ENCODE measurements at regions not wholly inside any gene's neighbourhood (a gene's known extent, or its start where the extent isn't known, plus 50 kb on each side); places are given as distances from the start of the nearest gene placed in this dataset.
"Not testable (repeated sequence)": the region's sequence is repeated elsewhere in the genome, so short reads cannot be mapped to it uniquely, and the experiment has no call there.

- no peak for DNase-seq
Measured at GRCh38 chr11:116698080-116698479, 74.7 kb downstream of the BUD13 start.

- no peak for DNase-seq
Measured at GRCh38 chr11:116697639-116698038, 75.1 kb downstream of the BUD13 start.

- no peak for DNase-seq
Measured at GRCh38 chr11:116697011-116697410, 75.8 kb downstream of the BUD13 start.

GRCh38 chr11:116696381-116696941 is 76.3 kb downstream of the BUD13 start:
- no peak for DNase-seq

DNA sequence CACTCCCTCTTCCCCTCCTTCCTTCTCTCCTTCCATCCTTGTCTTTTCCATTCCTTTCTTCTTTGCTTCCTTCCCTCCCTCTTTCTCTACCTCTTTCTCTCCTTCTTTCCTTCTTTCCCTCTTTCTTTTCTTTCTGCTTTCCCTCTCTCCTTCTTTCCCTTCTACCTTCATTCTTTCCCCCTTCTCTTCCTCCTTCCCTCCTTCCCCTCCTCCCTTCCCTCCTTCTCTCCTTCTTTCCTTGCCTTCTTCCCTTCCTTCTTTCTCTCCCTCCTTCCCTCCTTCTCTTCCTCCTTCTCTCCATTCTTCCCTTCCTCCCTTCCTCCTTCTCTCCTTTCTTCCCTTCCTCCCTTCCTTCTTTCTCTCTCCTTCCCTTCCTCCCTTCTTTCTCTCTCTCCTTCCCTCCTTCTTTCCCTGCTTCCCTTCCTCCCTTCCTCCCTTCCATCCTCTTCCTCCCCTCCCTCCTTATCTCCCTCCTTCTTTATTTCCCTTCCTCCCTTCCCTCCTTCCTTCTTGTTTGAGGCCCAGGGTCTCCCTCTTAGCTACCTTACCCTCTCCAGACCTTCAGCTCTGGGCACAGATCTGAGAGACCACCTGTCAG is 77.0 kb downstream of the BUD13 start:
- no peak for DNase-seq

DNA sequence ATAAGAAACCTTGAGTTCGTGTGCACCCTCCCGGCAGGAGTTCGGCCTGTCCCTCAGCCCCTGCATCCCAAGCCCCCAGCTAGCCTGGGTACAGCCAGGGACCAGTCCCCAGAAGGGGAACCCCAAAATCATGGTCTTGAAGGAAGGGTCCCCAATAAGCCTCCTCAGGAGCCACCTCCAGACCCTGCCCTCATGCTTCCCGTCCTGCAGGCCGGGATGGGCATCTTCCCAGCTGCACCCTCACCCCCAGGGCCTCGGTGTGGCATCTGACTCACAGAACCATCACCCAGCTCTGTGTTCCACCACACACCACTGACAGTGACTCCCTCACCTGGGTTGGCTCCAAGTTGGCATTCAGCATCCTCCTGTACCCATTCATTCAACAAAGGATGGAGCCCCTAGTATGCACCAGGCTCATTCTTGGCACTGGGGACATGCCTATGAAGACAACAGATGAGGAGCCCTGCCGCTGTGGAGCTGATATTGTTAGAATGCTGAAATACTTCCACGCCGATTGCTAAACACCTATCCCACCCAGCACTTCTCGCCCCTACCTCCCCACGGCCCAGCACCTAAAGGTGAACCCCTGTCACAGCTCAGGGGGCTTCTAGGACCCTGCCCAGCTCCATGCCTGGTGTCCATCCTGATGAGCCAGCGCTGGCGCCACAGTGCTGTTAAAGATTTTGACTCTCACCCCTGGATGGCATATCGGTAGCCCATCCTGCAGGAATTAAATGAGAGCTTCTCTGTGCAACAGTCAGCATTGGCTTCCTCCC is 77.8 kb downstream of the BUD13 start:
- no peak for DNase-seq

- no peak for DNase-seq
Measured at GRCh38 chr11:116694349-116694725, 78.5 kb downstream of the BUD13 start.

DNA sequence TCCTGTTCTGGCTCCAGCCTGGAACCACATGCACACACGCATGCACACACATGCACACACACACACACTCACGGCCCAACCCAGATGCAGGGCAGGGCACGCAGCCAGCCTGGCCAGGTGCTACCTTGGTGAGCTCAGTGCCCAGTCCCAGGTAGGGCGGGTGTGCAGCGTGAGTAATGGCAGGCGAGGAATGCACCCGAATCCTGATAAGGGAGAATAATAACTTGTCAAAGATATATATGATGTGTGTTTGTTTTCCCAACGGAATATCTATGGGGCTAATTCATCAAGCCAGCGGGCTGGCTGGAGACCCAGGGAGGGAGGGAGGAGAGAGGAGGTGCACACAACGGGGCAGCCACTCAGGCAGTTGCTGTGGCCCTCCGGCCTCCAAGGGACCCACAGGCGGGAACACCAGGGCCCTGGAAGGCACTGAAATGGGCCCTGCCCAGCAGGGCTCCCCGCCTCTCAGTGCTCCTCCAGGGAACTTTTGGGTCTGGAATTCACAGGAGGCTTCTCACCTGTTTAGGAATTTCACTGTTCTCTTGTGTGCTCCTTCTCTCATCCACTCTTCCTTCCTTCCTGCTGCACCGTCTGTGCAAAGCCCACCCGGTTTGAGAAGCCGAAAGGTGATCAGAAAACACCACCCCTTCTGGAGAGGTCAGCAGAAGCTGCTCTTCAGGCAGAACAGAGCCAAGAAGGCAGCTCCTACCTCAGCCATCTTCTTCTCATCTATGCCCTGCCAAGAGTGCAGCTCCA is 79.0 kb downstream of the BUD13 start:
- DNase-seq: no peak

DNA sequence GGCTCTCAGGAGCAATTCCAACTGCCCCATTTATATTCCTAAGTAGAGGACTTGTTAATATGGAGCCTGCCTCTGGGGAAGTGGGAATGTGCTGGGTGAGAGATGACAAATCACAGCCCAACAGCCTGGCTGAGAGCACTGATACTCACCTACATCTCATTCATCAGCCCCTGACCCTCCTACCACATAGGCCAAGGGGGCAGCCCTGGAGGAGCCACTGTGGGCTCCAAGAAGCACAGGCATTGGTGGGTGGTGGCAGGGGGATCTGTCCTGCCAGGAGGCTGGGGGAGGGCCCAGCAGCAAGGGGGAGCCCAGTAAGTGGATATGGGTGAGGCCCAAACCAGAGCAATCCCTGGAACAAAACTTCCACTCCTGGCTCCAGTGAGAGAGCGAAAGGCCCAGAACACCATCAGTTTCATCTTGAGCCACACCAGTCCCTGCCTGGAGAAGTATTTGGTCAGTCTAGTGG is 79.7 kb downstream of the BUD13 start:
- DNase-seq: no peak

GRCh38 chr11:116692318-116693101 is 80.3 kb downstream of the BUD13 start:
- DNase-seq: no peak

- DNase-seq: peak; percentile 69
Measured at GRCh38 chr11:116691771-116692177, 81.0 kb downstream of the BUD13 start.

GRCh38 chr11:116690611-116691010 is 82.2 kb downstream of the BUD13 start:
- no peak for DNase-seq

- no peak for DNase-seq
Measured at GRCh38 chr11:116689413-116690127, 83.2 kb downstream of the BUD13 start.

DNA sequence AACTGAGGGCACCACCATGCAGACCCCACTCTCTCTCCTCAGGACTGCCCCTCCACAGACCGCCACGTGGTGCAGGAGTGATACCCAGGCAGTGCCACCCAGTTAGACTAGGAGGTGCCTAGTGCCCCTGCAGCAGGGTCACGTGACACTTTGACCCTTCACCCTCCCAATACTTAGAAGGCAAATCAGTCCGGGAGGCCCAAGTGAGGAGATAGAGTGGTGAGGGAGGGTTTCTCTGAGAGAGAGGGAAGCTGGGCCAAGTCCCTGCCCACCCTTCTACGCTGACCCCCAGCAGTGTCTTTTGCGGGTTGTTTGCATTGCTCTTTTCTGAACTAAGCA is 84.6 kb downstream of the BUD13 start:
- no peak for DNase-seq

DNA sequence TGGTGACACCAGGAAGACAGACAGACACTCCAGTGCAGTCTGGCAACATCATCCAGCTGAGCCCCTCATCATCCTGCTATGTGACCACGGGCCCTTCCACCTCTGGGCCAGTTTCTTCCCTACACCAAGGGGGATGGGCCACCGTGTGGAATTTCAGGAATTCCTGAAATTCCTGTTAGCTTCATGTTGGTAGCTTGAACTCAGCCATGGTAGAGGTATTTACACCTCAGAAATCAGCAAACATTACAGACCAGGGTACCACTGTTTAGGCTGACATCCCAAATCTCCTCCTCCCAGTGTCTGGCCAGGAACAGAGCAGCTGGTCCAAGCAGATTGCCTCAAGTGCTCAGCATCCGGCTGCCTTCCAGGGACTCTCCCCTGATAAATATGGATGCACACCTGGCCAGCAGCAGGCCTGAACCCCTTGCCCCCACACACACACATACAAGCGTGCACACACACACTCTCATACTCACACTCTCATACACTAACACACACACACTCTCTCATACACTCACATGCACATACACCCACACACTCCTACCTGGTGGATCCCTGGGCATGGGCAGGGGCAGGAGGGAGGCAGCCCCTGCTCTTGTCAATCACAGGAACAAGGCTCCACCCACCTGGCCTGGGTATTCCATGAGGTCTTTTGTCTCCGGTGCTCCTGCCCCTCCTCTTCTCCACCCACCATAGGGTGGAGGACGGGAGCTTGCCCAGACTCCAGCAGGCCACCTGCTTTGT is 85.2 kb downstream of the BUD13 start:
- no peak for DNase-seq

DNA sequence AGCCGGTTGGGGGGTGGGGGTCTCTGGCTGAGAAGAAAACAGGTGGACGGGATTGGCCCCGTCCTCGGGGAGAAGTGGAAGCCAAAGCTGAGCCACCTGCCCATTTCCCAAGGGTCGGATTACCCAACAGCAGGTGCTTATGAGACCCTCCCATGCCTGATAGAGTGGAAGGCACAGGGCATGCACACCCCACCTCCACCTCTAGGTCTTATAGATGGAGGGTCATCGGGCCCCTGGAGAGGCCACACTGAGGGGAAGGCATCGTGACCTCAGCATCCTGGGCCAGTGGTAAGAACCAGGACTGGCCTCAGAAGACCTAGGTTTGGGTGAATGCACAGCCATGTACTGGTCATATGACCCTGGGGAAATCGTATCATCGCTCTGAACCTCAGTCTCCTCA is 85.9 kb downstream of the BUD13 start:
- no peak for DNase-seq

GRCh38 chr11:116683982-116684381 is 88.8 kb downstream of the BUD13 start:
- DNase-seq: no peak

DNA sequence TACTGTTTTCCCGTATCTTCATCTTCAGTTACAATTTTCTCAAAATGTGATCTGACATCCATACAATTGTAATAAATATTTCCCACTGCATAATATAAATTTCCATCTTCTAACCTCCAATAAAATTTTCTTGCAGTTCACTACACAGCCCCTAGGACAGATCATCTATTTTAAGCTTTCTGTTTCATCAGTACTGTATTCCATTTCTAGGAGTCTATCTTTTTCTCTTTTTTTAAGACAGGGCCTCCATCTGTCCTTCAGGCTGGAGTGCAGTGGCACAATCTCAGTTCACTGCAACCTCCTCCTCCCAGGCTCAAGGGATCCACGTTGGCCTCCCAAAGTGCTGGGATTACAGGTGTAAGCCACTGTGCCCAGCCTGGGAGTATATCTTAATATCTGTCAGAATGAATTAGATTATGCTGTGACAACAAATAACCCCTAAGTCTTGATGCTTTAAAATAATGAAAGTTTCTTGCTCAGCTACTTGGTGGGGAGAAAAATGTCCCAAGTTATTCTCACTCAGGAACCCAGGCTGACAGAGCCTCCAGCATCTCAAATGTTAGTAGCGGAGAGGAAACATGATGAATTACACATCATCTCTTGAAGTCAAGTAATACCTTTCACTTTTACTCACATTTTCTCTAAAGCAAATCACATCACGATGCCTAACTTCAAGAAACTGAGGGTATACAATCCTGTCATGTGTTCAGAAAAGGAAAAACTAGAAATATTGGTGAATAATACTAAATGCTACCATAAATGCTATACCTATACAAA is 92.2 kb downstream of the BUD13 start:
- DNase-seq: no peak

DNA sequence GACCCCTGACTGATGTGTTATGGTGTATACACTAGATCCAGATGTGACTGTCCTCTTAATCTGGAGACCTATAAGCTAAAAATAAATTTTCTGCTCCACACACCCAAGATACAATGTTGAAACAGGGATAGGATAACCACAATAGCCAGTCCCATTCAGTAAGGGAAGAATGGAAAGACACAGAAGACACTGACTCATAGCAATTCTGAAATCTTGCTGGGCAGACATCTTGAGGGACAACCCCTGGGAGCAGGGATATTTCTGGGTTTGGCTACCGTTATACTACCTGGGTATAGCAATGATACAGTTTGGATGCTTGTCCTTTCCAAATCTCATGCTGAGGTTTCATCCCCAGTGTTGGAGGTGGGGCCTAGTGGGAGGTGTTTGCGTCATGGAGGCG is 93.9 kb downstream of the BUD13 start:
- DNase-seq: no peak

DNA sequence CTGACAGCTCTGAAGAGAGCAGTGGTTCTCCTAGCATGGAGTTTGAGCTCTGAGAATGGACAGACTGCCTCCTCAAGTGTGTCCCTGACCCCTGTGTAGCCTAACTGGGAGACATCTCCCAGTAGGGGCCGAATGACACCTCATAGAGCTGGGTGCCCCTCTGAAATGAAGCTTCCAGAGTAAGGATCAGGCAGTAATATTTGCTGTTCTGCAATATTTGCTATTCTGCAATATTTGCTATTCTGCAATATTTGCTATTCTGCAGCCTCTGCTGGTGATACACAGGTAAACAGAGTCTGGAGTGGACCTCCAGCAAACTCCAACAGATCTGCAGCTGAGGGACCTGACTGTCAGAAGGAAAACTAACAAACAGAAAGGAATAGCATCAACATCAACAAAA is 105.5 kb downstream of the BUD13 start:
- not testable (repeated sequence) for DNase-seq
